Activated effector memory CD4-positive, alpha-beta T cell treated with anti-CD3 and anti-CD28 coated beads, Interleukin-2, amount 50 U/mL, for 16 hours (primary cell): ENCODE measurements at regions not wholly inside any gene's neighbourhood (a gene's known extent, or its start where the extent isn't known, plus 50 kb on each side); places are given as distances from the start of the nearest gene placed in this dataset.

Source experiments
- DNase-seq: peaks from one replicate; pipeline ENCODE4 v3.0.0-alpha.2; 2020

- no peak for DNase-seq
Measured at GRCh38 chr14:36408388-36408787, 88.0 kb upstream of the MBIP start.

GRCh38 chr14:36405589-36406274 lies 85.3 kb upstream of the MBIP start:
- no peak for DNase-seq

- no peak for DNase-seq
Measured at GRCh38 chr14:36402867-36403266, 82.4 kb upstream of the MBIP start.

GRCh38 chr14:36398463-36399291 lies 78.2 kb upstream of the MBIP start:
- no peak for DNase-seq

GRCh38 chr14:36397357-36397756 lies 76.9 kb upstream of the MBIP start:
- DNase-seq: no peak

- DNase-seq: no peak
Measured at GRCh38 chr14:36396798-36397197, 76.4 kb upstream of the MBIP start.

GRCh38 chr14:36394593-36394992 lies 74.2 kb upstream of the MBIP start:
- no peak for DNase-seq

GRCh38 chr14:36390718-36391117 lies 70.3 kb upstream of the MBIP start:
- DNase-seq: no peak

- DNase-seq: no peak
Measured at GRCh38 chr14:36383767-36384431, 63.5 kb upstream of the MBIP start.

- peak; percentile 89 for DNase-seq
Measured at GRCh38 chr14:36373982-36374673, 53.7 kb upstream of the MBIP start.
